Activated naive CD8-positive, alpha-beta T cell treated with anti-CD3 and anti-CD28 coated beads, Interleukin-2, amount 50 U/mL, for 24 hours (primary cell): ENCODE measurements at regions not wholly inside any gene's neighbourhood (a gene's known extent, or its start where the extent isn't known, plus 50 kb on each side); places are given as distances from the start of the nearest gene placed in this dataset.

Source experiments
- ATAC-seq: fragments of 150-1000 bp; cut with Tn5 transposase; one replicate; pipeline ENCODE4 v1.10.0; 2021
- DNase-seq: peaks from one replicate; pipeline ENCODE4 v3.0.0; 2021
- H3K27ac Mint-ChIP-seq: one replicate; pipeline ENCODE4 v1.8.0; 2021; ENCODE audit warnings: mild to moderate bottlenecking, mixed read lengths
- H3K27me3 Mint-ChIP-seq: one replicate; pipeline ENCODE4 v1.8.0; 2021; ENCODE audit warnings: mixed read lengths
- H3K36me3 Mint-ChIP-seq: one replicate; pipeline ENCODE4 v1.8.0; 2021; ENCODE audit warnings: low read depth, mixed read lengths
- H3K4me1 Mint-ChIP-seq: one replicate; pipeline ENCODE4 v1.8.0; 2021; ENCODE audit warnings: mixed read lengths
- H3K4me3 Mint-ChIP-seq: one replicate; pipeline ENCODE4 v1.8.0; 2021; ENCODE audit warnings: mild to moderate bottlenecking, moderate library complexity, mixed read lengths
- H3K9me3 Mint-ChIP-seq: one replicate; pipeline ENCODE4 v1.8.0; 2021; ENCODE audit warnings: mixed read lengths

DNA sequence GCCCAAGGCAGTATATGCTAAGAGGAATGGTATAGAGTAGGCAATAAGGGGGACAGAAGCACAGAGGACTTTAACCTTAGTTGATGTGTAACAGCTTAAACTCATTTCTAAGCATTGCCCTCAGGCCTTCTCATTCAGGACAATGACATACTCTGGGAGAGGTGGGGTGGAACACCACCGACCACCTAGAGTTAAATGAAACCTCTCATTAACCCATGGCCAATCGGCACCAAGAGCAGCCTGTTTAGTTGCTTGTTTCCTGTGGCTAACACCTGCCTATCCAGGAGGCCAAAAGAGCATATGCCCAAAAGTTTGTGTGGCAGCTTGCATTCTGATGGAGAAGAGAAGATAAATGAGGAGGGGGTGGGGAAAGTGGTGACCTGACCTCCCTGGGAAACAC is 50.0 kb downstream of the PABIR2 start:
- ATAC-seq (no peak), DNase-seq (no peak)
- Mint-ChIP-seq H3K9me3 (no peaks in the 10 kb centered on the region), H3K4me3 (no peak overlapping the region), H3K36me3 (no peaks in the 10 kb centered on the region), H3K27ac (no peak overlapping the region), H3K27me3 (no peaks in the 10 kb centered on the region), H3K4me1 (no peaks in the 10 kb centered on the region)

DNA sequence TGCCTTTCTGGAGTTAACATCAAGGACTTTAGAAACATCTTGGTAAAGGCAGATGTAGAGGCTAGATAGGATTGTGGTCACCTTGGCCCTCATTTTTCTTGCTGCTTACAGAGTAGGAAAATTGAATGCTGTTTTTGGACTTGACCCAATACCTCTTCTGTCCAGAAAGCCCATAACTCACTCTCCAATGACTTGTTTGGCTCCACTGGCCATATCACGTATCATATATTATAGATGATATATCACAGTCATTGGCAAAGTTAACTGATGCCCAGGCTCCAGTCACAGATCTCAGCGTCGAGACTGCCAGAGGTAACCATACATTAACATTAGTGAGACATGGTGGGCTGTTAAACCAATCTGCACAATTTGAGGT is 50.6 kb downstream of the PABIR2 start:
- Mint-ChIP-seq H3K27ac (no peak overlapping the region), H3K9me3 (no peaks in the 10 kb centered on the region), H3K4me1 (no peaks in the 10 kb centered on the region), H3K4me3 (no peak overlapping the region), H3K27me3 (no peaks in the 10 kb centered on the region), H3K36me3 (no peaks in the 10 kb centered on the region)
- ATAC-seq = no peak
- no peak for DNase-seq

DNA sequence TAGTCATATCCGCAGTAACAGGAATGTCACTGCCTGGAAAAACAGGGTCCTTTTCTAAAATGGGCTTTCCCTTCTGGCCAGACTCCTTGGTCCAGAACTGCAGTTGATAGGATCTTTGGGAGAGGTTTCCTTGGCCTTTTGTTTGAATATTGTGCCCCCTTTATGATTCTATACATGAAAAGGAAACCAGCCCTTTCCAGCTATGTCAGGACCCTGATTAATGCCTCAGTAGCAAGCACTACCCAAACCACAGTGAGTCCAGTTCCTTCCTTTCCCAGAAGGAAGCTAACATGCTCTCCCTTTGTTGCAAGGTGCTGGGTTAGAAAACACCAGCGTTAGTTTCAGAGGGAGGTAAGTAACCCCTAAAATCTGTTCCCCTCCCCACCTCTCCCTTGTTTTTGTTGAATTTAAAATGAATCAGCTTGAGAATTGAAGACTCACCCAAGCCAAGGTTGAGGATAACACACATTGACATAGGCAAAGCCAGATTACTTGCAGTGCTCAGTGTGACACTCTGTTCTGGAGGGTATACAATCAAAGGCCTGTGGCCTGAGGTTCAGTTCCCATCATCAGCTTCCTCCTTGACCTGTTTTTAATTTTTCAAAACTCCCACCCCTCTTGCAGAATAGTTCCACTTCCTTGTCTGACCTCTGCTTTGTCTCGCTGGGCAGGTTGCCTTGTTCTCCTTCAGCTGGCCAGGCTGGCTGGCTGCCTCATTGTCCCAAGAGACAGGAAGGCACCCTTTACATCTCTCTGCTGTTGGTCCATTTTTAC is 51.2 kb downstream of the PABIR2 start:
- H3K9me3 Mint-ChIP-seq = no peaks in the 10 kb centered on the region
- no peaks in the 10 kb centered on the region for H3K4me1 Mint-ChIP-seq
- no peak overlapping the region for H3K4me3 Mint-ChIP-seq
- no peak for ATAC-seq
- H3K36me3 Mint-ChIP-seq = no peaks in the 10 kb centered on the region
- H3K27me3 Mint-ChIP-seq = no peaks in the 10 kb centered on the region
- no peak overlapping the region for H3K27ac Mint-ChIP-seq
- DNase-seq = no peak

DNA sequence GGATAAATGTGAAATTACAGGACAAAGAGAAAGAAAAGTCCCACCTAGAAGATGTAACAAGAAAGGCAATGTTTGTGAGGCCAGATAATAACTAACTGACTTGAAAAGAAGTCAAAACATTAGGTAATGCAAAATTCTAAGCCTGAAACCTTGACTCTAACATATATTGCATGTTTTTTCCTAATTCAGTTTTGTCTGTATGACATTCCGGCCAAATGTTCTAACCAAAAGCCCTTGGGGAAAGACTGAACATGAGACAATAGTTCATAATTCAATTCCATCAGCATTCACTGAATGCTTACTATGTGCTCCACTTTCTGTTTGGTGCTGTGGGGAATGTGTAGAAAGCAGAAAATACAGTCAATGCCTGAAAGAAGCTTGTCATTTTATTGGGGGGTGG is 53.9 kb downstream of the PABIR2 start:
- Mint-ChIP-seq H3K4me1 (no peaks in the 10 kb centered on the region), H3K9me3 (no peaks in the 10 kb centered on the region), H3K4me3 (no peak overlapping the region), H3K27me3 (no peaks in the 10 kb centered on the region), H3K36me3 (no peaks in the 10 kb centered on the region), H3K27ac (no peak overlapping the region)
- DNase-seq (no peak), ATAC-seq (no peak)

DNA sequence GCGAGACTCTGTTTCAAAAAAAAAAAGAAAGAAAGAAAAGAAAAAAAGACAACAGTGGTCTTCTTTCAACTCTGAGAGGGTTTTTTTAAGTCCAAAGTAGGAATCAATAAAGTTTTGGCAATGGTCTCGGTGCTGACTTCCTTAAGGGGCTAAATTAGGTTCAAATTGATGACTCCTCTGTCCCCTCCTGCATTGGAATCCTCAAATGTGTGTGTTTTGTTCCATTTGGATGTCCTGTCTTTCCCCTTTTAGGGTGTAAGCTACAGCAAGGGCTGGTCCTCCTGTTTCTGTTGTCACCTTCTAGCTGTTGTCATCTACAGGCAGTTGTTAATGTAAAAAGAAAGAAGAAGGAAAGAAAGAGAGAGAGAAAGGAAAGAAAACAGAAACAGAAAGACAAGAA is 54.4 kb downstream of the PABIR2 start:
- no peaks in the 10 kb centered on the region for H3K36me3 Mint-ChIP-seq
- DNase-seq (no peak), ATAC-seq (no peak)
- H3K4me1 Mint-ChIP-seq = no peaks in the 10 kb centered on the region
- H3K27ac Mint-ChIP-seq = no peak overlapping the region
- no peaks in the 10 kb centered on the region for H3K27me3 Mint-ChIP-seq
- H3K4me3 Mint-ChIP-seq = no peak overlapping the region
- no peaks in the 10 kb centered on the region for H3K9me3 Mint-ChIP-seq

DNA sequence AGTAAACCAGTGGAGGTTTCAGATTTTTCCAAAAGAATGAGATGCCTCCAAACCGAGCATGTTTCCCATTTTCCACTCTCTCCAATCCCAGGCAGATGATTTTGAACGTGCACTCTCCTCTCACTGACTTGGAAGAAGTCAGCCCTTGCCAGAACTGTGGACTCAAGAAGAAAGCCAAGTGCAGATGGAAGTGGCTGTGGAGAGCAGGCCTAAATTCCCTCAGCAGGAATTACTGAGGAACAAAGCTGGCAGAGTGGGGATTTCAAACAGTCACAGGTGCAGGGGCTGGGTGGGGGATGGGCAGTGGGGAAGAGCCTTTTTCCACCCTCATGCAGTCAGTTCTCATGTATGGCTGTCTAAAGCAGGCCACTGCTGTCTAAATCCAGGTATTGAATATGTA is 55.3 kb downstream of the PABIR2 start:
- no peaks in the 10 kb centered on the region for H3K4me1 Mint-ChIP-seq
- no peaks in the 10 kb centered on the region for H3K27me3 Mint-ChIP-seq
- DNase-seq (no peak), ATAC-seq (no peak)
- H3K4me3 Mint-ChIP-seq = no peak overlapping the region
- H3K9me3 Mint-ChIP-seq = no peaks in the 10 kb centered on the region
- no peak overlapping the region for H3K27ac Mint-ChIP-seq
- H3K36me3 Mint-ChIP-seq = no peaks in the 10 kb centered on the region

DNA sequence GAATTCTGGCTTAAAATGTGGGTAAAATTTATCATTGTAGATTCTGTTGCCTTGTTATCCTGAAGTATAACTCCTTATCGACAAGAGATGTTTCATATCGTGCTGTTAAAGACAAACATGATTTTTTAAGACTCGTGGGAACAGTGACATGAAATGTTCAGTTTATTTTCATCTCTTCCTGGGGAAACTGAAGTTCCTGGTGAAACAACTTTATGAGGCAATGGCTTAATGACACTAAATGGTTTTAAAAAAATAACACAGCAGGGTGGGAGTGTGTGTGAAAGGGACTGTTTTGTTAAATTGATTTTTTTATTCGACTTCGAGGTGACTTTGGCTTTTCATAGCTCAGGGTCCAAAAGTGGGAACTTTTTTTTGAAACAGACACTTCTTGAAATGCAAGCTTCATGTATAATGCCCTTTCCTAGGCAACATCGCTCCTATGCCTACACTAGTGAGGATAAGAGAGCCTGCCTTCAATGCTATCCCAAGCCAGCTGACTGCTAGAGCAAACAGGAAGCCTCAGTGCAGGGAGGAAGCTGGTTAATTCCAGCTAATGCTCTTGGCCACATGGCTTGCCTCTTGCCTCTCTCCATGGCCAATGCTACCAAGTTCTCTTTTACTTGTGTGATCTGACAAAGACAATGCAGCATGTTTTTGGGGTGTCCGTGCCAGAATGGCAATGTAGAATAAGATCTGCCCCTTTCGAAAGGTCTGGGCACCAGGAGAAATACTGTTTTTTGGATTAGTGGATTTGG is 57.8 kb downstream of the PABIR2 start:
- Mint-ChIP-seq H3K36me3 (no peaks in the 10 kb centered on the region), H3K9me3 (no peaks in the 10 kb centered on the region)
- no peak for ATAC-seq

DNA sequence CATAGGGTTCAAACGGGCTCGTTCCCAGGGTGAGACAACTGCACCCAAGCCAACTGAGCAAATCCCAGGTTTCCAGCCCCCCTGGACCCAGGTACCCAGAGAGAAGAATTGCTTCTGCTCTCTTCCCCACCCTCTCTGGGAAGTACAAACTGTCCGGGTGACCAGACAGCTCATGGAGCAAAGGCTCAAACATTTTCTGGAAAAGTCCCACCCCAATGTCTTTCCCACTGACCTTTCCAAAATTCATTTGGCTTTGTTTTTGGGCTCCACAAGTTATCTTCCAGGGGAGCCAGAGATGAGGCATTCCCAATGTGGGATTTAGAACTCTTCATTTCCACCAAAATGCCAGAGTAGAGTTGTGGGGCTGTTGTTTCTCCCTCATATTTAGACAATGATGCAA is 58.6 kb downstream of the PABIR2 start:
- H3K9me3 Mint-ChIP-seq = no peaks in the 10 kb centered on the region
- no peak overlapping the region for H3K4me3 Mint-ChIP-seq
- ATAC-seq = no peak
- no peak for DNase-seq
- no peaks in the 10 kb centered on the region for H3K27me3 Mint-ChIP-seq
- H3K27ac Mint-ChIP-seq = no peak overlapping the region
- no peaks in the 10 kb centered on the region for H3K4me1 Mint-ChIP-seq
- no peaks in the 10 kb centered on the region for H3K36me3 Mint-ChIP-seq

More for the DNA sequence above, 57.8 kb downstream of the PABIR2 start:
- H3K27me3 Mint-ChIP-seq = no peaks in the 10 kb centered on the region
- no peaks in the 10 kb centered on the region for H3K4me1 Mint-ChIP-seq
- no peak overlapping the region for H3K27ac Mint-ChIP-seq
- no peak for DNase-seq
- no peak overlapping the region for H3K4me3 Mint-ChIP-seq

DNA sequence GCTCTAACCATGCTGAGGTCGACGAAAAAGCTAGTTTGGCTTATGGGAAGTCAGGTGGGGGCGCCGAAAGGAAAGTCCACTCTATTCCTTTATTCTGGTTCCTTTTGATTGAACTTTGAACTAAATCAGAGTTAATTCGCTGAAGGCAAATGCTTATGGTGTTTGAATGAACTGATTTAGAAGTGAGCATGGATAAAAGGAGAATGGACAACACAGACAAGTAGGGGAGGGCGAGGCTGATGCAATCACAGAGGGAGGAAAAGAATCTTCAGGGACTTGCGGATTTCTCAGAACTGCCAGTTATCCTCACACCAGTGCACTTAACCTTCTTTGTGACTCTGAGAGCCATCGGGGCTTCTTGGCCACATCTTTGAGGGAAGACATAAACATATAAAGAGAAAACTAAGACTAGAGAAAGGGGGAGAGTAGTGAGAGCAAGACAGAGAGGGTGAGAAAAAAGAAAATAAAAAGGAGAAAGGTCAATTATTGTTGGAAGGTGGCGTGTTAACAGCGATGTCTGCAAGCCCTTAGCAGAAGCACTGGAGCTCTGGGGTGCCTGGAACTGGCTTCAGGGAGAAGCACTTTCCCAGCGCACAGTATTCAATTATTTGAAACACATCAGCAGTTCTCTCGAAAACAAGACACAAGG is 59.2 kb downstream of the PABIR2 start:
- Mint-ChIP-seq H3K9me3 (no peaks in the 10 kb centered on the region), H3K4me3 (no peak overlapping the region), H3K36me3 (no peaks in the 10 kb centered on the region), H3K27ac (no peak overlapping the region), H3K4me1 (no peaks in the 10 kb centered on the region), H3K27me3 (no peaks in the 10 kb centered on the region)
- ATAC-seq (no peak), DNase-seq (no peak)

DNA sequence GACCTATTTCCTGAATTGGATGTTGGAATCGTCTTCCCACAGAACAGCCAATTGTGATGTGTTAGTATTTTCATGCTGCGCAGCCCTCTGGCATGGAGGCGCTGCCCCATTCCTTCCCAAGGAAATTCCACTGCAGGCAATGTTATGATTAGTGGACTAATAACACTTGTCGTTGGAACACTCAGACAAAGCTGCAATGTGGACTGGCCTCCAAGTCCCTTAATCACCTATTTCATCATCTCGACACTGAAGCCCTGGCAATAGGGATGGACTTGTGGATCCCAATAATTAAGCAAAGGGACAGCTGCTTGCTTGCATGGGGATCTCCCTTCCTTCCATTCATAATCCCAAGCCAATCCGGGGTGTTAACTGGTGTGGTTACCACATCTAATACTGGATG is 59.9 kb downstream of the PABIR2 start:
- H3K4me3 Mint-ChIP-seq = no peak overlapping the region
- H3K27ac Mint-ChIP-seq = no peak overlapping the region
- H3K27me3 Mint-ChIP-seq = no peaks in the 10 kb centered on the region
- no peaks in the 10 kb centered on the region for H3K36me3 Mint-ChIP-seq
- H3K4me1 Mint-ChIP-seq = no peaks in the 10 kb centered on the region
- ATAC-seq = no peak
- no peak for DNase-seq
- no peaks in the 10 kb centered on the region for H3K9me3 Mint-ChIP-seq

DNA sequence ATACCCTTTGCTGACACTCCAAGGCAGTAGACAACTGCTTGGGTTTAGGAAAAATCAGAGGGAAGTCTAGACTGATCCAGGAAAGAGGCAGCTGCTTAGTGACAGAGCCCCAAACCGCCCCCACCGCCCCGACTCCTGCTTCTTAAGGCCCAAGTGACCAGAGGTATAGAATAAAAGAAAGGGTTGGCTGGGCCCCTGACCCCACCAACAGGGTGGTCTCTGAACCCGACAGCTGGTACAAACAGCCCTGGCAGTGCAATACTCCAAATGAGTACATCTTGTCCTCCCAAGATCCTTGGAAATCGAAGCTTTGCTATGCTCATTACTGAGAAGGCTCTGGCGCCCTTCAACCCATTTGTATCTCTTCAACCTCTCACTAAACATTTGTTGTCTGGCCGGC is 60.6 kb downstream of the PABIR2 start:
- Mint-ChIP-seq H3K27me3 (no peaks in the 10 kb centered on the region), H3K27ac (no peak overlapping the region), H3K4me1 (no peaks in the 10 kb centered on the region), H3K36me3 (no peaks in the 10 kb centered on the region), H3K9me3 (no peaks in the 10 kb centered on the region), H3K4me3 (no peak overlapping the region)
- DNase-seq = no peak
- no peak for ATAC-seq

DNA sequence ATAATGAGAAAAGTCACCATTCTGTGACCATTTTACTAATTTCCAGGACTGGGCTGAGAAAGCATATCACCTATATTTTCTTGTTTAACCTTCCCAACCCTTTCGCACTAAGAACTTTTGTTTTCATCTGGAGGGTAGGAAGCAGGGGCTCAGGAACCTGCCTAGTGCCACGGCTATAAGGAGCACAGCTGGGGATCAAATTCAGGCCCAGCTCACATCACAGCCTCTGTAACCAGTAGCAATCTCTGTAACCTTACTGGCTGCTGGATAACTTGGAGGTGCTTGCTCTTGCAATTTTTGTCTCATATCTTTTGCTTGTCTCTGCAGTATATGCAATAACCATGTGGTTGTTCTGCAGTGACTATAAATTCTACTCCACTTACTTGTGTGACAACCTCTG is 62.0 kb downstream of the PABIR2 start:
- no peaks in the 10 kb centered on the region for H3K4me1 Mint-ChIP-seq
- no peak for ATAC-seq
- no peaks in the 10 kb centered on the region for H3K36me3 Mint-ChIP-seq
- no peaks in the 10 kb centered on the region for H3K27me3 Mint-ChIP-seq
- H3K9me3 Mint-ChIP-seq = no peaks in the 10 kb centered on the region
- DNase-seq = no peak
- H3K27ac Mint-ChIP-seq = no peak overlapping the region
- no peak overlapping the region for H3K4me3 Mint-ChIP-seq

DNA sequence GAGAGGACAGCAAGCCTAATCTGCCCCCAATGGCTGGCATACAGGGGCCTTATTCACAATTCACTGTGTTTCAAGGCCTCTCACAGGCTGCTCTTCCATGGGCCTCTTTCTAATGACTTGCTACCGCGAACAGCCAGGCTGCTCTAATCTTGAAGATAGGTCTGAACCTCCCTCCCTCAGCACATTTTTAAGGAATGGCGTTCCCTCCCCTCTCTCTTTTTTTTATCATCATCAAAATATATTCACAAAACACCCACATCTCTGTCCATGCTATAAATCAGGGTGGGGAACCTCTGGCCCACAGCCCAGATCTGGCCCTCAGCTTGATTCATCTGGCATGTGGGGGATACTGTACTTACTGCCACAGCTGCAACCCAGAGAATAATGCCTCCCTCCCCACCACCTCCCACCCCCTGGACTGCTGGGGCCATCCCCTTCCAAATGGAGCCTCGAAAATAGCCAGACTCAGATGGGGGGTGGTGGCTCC is 62.5 kb downstream of the PABIR2 start:
- no peak overlapping the region for H3K4me3 Mint-ChIP-seq
- no peaks in the 10 kb centered on the region for H3K36me3 Mint-ChIP-seq
- no peak for DNase-seq
- no peak for ATAC-seq
- no peaks in the 10 kb centered on the region for H3K27me3 Mint-ChIP-seq
- no peak overlapping the region for H3K27ac Mint-ChIP-seq
- H3K9me3 Mint-ChIP-seq = no peaks in the 10 kb centered on the region
- no peaks in the 10 kb centered on the region for H3K4me1 Mint-ChIP-seq

DNA sequence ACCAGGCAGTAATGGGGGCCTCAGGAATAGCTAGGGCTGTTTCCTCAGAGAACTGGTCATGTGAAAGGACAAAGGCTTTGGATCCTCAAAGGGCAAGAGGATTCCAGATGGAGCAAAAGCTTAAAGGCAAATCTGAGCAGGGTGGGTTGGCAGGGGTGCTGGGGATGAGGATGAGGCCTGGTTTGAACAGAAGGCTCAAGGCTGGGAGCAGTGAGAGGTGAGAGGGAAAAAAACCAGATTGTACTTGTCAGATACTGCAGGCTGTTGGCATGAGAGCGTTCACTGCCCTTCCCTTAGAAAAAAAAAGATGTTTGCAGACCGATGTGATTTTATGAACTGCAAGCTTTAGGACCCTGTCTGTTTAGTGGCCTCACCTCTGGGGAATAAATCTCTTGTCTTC is 63.4 kb downstream of the PABIR2 start:
- Mint-ChIP-seq H3K9me3 (no peaks in the 10 kb centered on the region), H3K36me3 (no peaks in the 10 kb centered on the region), H3K27me3 (no peaks in the 10 kb centered on the region), H3K4me3 (no peak overlapping the region), H3K27ac (no peak overlapping the region), H3K4me1 (no peaks in the 10 kb centered on the region)
- DNase-seq (no peak), ATAC-seq (no peak)

DNA sequence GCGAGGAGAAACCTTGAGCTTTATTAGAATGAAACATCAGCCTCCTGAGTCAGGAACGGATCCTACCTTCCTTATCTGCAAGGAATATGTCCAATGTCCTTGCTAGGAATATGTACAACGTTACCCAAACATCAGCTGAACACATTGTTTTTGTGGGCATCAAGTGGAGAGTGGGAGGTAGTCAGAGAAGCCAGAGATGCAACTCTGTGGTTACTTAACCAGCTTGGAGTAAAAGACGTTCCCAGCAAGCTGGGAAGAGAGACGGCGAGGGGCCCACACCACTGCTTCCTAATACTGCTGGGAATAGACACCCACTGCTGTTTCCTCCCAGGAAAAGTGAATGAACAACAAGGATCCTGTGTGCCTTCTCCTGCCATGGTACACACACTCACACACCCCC is 64.3 kb downstream of the PABIR2 start:
- no peak overlapping the region for H3K4me3 Mint-ChIP-seq
- H3K4me1 Mint-ChIP-seq = no peaks in the 10 kb centered on the region
- no peaks in the 10 kb centered on the region for H3K9me3 Mint-ChIP-seq
- ATAC-seq (no peak), DNase-seq (no peak)
- no peak overlapping the region for H3K27ac Mint-ChIP-seq
- H3K27me3 Mint-ChIP-seq = no peaks in the 10 kb centered on the region
- no peaks in the 10 kb centered on the region for H3K36me3 Mint-ChIP-seq
